Caco-2 (cell line): ENCODE measurements at regions not wholly inside any gene's neighbourhood (a gene's known extent, or its start where the extent isn't known, plus 50 kb on each side); places are given as distances from the start of the nearest gene placed in this dataset.

ENCODE experiments used
- BruUV-seq: library from RNA; stranded (reverse); fragments of 400-500 nt; replicated peaks from 2 replicates; lab custom pipeline; 2021; lab: Mats Ljungman, UMichigan
- CTCF ChIA-PET: fragments of 300-600 bp; sonication (Branson Sonifier 250); formaldehyde crosslinking; loops from one replicate; lab custom pipeline; 2022; ENCODE audit warnings: antibody characterized with exemption; lab: Charles Lee
- POLR2A ChIA-PET: fragments of 300-600 bp; sonication (Branson Sonifier 250); formaldehyde crosslinking; loops from one replicate; lab custom pipeline; 2022; ENCODE audit warnings: antibody characterized with exemption; lab: Charles Lee
- DNase-seq, 2 experiments: peaks; one replicate each; pipeline versions ENCODE4 v3.0.0 to v3.0.0-alpha.2; 2020 to 2022
- H3K27me3 ChIP-seq: replicated peaks from 2 replicates; pipeline ENCODE4 v1.6.0; 2011; ENCODE audit warnings: low read length; ENCODE audit not compliant: control insufficient read depth, insufficient read depth
- H3K36me3 ChIP-seq: 2 replicates; pipeline ENCODE4 v1.5.1; 2011; ENCODE audit warnings: low read length; ENCODE audit not compliant: control insufficient read depth, insufficient read depth
- H3K4me1 ChIP-seq: fragments of 250-450 bp; sonication (Bioruptor Pico); 2 replicates; pipeline ENCODE4 v1.5.1; 2020; ENCODE audit warnings: mild to moderate bottlenecking
- H3K4me3 ChIP-seq: 2 replicates; pipeline ENCODE4 v1.5.1; 2011; ENCODE audit warnings: low read depth, mild to moderate bottlenecking, control low read depth, low read length
- H3K9me3 ChIP-seq: fragments of 250-450 bp; sonication (Bioruptor Pico); 2 replicates; pipeline ENCODE4 v1.5.1; 2020; ENCODE audit warnings: mild to moderate bottlenecking, moderate library complexity
- H3K27ac Mint-ChIP-seq: one replicate; pipeline ENCODE4 v1.8.0; 2022; ENCODE audit warnings: mixed read lengths; ENCODE audit not compliant: unreplicated experiment
- H3K27me3 Mint-ChIP-seq: one replicate; pipeline ENCODE4 v1.8.0; 2022; ENCODE audit warnings: mixed read lengths; ENCODE audit not compliant: insufficient read depth, unreplicated experiment
- H3K36me3 Mint-ChIP-seq: one replicate; pipeline ENCODE4 v1.8.0; 2022; ENCODE audit warnings: mild to moderate bottlenecking, mixed read lengths; ENCODE audit not compliant: insufficient read depth, unreplicated experiment
- H3K4me1 Mint-ChIP-seq: one replicate; pipeline ENCODE4 v1.8.0; 2022; ENCODE audit warnings: low read depth, mixed read lengths; ENCODE audit not compliant: unreplicated experiment
- H3K4me3 Mint-ChIP-seq: one replicate; pipeline ENCODE4 v1.8.0; 2022; ENCODE audit warnings: mild to moderate bottlenecking, moderate library complexity, mixed read lengths; ENCODE audit not compliant: unreplicated experiment
- H3K9me3 Mint-ChIP-seq: one replicate; pipeline ENCODE4 v1.8.0; 2022; ENCODE audit warnings: mixed read lengths; ENCODE audit not compliant: unreplicated experiment
- CTCF ChIP-seq, 2 experiments: fragments of 200-600 bp in 1 of 2; IDR thresholded peaks; 1 replicate in 1 of 2; 2 replicates in 1 of 2; pipeline versions ENCODE4 v1.5.1 to v1.8.0; 2011 to 2022; ENCODE audit warnings: antibody characterized with exemption in 1 of 2, control low read depth in 1 of 2, inconsistent platforms in 1 of 2, low read depth in 1 of 2, low read length in 1 of 2, mild to moderate bottlenecking in 1 of 2, moderate library complexity in 1 of 2; ENCODE audit not compliant: insufficient read depth in 1 of 2, severe bottlenecking in 1 of 2, unreplicated experiment in 1 of 2
- intact Hi-C: fragments of 100-400 bp; cut with micrococcal nuclease; formaldehyde crosslinking; loops from one replicate; pipeline ENCODE4 v1.10.0; 2022; ENCODE audit not compliant: unreplicated experiment

- Mint-ChIP-seq H3K27me3 (peaks cover 4% of the 10 kb centered on the region), H3K4me3 (no peak overlapping the region), H3K9me3 (no peaks in the 10 kb centered on the region), H3K27ac (no peak overlapping the region), H3K36me3 (no peaks in the 10 kb centered on the region), H3K4me1 (no peaks in the 10 kb centered on the region)
- BruUV-seq = no TSS peak
- ChIA-PET POLR2A (no interaction called here), CTCF (no interaction called here)
- Histone ChIP-seq H3K4me3 (no peak overlapping the region), H3K9me3 (no peaks in the 10 kb centered on the region), H3K4me1 (no peaks in the 10 kb centered on the region), H3K27me3 (no peaks in the 10 kb centered on the region), H3K36me3 (no peaks in the 10 kb centered on the region)
- no peak for DNase-seq
- intact Hi-C loops = no loop called here
- no peak for TF ChIP-seq CTCF (IDR thresholded peaks at IDR 0.05; ENCODE audit: insufficient read depth in 1 of 2, low read depth in 1 of 2, low read length in 1 of 2, severe bottlenecking in 1 of 2, unreplicated experiment in 1 of 2)
These were observed 539.2 kb downstream of the VGLL3 start for GRCh38 chr3:86451749-86452148.

GRCh38 chr3:86438544-86438943 is 552.4 kb downstream of the VGLL3 start:
- H3K4me1 Mint-ChIP-seq = no peaks in the 10 kb centered on the region
- H3K27ac Mint-ChIP-seq = no peak overlapping the region
- intact Hi-C loops = no loop called here
- BruUV-seq = no TSS peak
- no peaks in the 10 kb centered on the region for H3K36me3 Mint-ChIP-seq
- no peak for DNase-seq
- H3K27me3 Mint-ChIP-seq = peaks cover 3% of the 10 kb centered on the region
- no peaks in the 10 kb centered on the region for H3K27me3 ChIP-seq
- ChIA-PET CTCF (no interaction called here), POLR2A (no interaction called here)
- H3K9me3 Mint-ChIP-seq = no peaks in the 10 kb centered on the region
- no peaks in the 10 kb centered on the region for H3K4me1 ChIP-seq
- H3K36me3 ChIP-seq = no peaks in the 10 kb centered on the region
- no peak overlapping the region for H3K4me3 ChIP-seq
- TF ChIP-seq CTCF (IDR thresholded peaks at IDR 0.05; ENCODE audit: insufficient read depth in 1 of 2, low read depth in 1 of 2, low read length in 1 of 2, severe bottlenecking in 1 of 2, unreplicated experiment in 1 of 2) = no peak
- H3K9me3 ChIP-seq = no peaks in the 10 kb centered on the region
- no peak overlapping the region for H3K4me3 Mint-ChIP-seq

- no peak overlapping the region for H3K4me3 Mint-ChIP-seq
- CTCF ChIA-PET = no interaction called here
- no peak for DNase-seq
- no peak overlapping the region for H3K4me3 ChIP-seq
- H3K9me3 Mint-ChIP-seq = no peaks in the 10 kb centered on the region
- peaks cover 4% of the 10 kb centered on the region for H3K27me3 Mint-ChIP-seq
- no peaks in the 10 kb centered on the region for H3K36me3 ChIP-seq
- intact Hi-C loops = no loop called here
- H3K27me3 ChIP-seq = no peaks in the 10 kb centered on the region
- POLR2A ChIA-PET = no interaction called here
- H3K4me1 ChIP-seq = no peaks in the 10 kb centered on the region
- no peaks in the 10 kb centered on the region for H3K4me1 Mint-ChIP-seq
- no TSS peak for BruUV-seq
- no peaks in the 10 kb centered on the region for H3K36me3 Mint-ChIP-seq
- no peak overlapping the region for H3K27ac Mint-ChIP-seq
- no peak for TF ChIP-seq CTCF (IDR thresholded peaks at IDR 0.05; ENCODE audit: insufficient read depth in 1 of 2, low read depth in 1 of 2, low read length in 1 of 2, severe bottlenecking in 1 of 2, unreplicated experiment in 1 of 2)
- no peaks in the 10 kb centered on the region for H3K9me3 ChIP-seq
These were observed 563.6 kb downstream of the VGLL3 start for GRCh38 chr3:86427343-86427742.
